DND-41 (cell line): ENCODE measurements at regions not wholly inside any gene's neighbourhood (a gene's known extent, or its start where the extent isn't known, plus 50 kb on each side); places are given as distances from the start of the nearest gene placed in this dataset.

ENCODE experiments used
- ATAC-seq: fragments of 200-7000 bp; cut with Tn5 transposase; 3 replicates; pipeline ENCODE4 v1.9.1; 2021; ENCODE audit warnings: low read depth; ENCODE audit not compliant: insufficient read depth
- DNase-seq: peaks from one replicate; pipeline ENCODE4 v3.0.0-alpha.2; 2020
- H2AFZ ChIP-seq: 2 replicates; pipeline ENCODE4 v1.6.0; 2012; ENCODE audit warnings: low read depth, low read length
- H3K27ac ChIP-seq: 2 replicates; pipeline ENCODE4 v1.5.1; 2012; ENCODE audit warnings: low read length, inconsistent platforms
- H3K27me3 ChIP-seq: fragments of 200-600 bp; sonication (generic); 2 replicates; pipeline ENCODE4 v1.6.0; 2012; ENCODE audit warnings: low read length, mild to moderate bottlenecking, inconsistent platforms; ENCODE audit not compliant: insufficient read depth, poor library complexity
- H3K36me3 ChIP-seq: 2 replicates; pipeline ENCODE4 v1.5.1; 2012; ENCODE audit warnings: low read length, inconsistent platforms; ENCODE audit not compliant: insufficient read depth
- H3K4me1 ChIP-seq: 2 replicates; pipeline ENCODE4 v1.5.1; 2012; ENCODE audit warnings: mild to moderate bottlenecking, low read length; ENCODE audit not compliant: insufficient read depth
- H3K4me2 ChIP-seq: 2 replicates; pipeline ENCODE4 v1.6.0; 2012; ENCODE audit warnings: mild to moderate bottlenecking, moderate library complexity, low read length, inconsistent platforms; ENCODE audit not compliant: insufficient read depth
- H3K4me3 ChIP-seq, 2 experiments: fragments of 200-600 bp in 1 of 2; shearing (Covaris generic) in 1 of 2; 2 replicates each; pipeline ENCODE4 v1.5.1; 2012 to 2016; ENCODE audit warnings: inconsistent platforms in 2 of 2, low read length in 2 of 2, mild to moderate bottlenecking in 2 of 2, low read depth in 1 of 2, moderate library complexity in 1 of 2
- H3K79me2 ChIP-seq: 2 replicates; pipeline ENCODE4 v1.6.0; 2012; ENCODE audit warnings: low read length, inconsistent platforms; ENCODE audit not compliant: insufficient read depth
- H3K9ac ChIP-seq: 2 replicates; pipeline ENCODE4 v1.6.0; 2012; ENCODE audit warnings: low read depth, mild to moderate bottlenecking, inconsistent platforms, low read length, moderate library complexity
- H3K9me3 ChIP-seq: 2 replicates; pipeline ENCODE4 v1.5.1; 2012; ENCODE audit warnings: low read length, moderate library complexity, mild to moderate bottlenecking, inconsistent platforms; ENCODE audit not compliant: insufficient read depth, severe bottlenecking
- H4K20me1 ChIP-seq: 2 replicates; pipeline ENCODE4 v1.6.0; 2012; ENCODE audit warnings: low read length; ENCODE audit not compliant: insufficient read depth
- CTCF ChIP-seq: IDR thresholded peaks from 2 replicates; pipeline ENCODE4 v1.5.1; 2012; ENCODE audit warnings: borderline replicate concordance, low read length, moderate library complexity, mild to moderate bottlenecking; ENCODE audit not compliant: poor library complexity, severe bottlenecking; ENCODE audit errors: extremely low read depth
- EZH2 ChIP-seq: IDR thresholded peaks from 3 replicates; pipeline ENCODE4 v1.6.1; 2012; ENCODE audit warnings: borderline replicate concordance, low read depth, mild to moderate bottlenecking, moderate library complexity, low read length, inconsistent platforms; ENCODE audit not compliant: severe bottlenecking

- H4K20me1 ChIP-seq = no peaks in the 10 kb centered on the region
- no peak for TF ChIP-seq EZH2
- no peak for TF ChIP-seq CTCF
- H3K4me2 ChIP-seq = no peak overlapping the region
- H3K79me2 ChIP-seq = no peaks in the 10 kb centered on the region
- ATAC-seq (no peak), DNase-seq (no peak)
- no peaks in the 10 kb centered on the region for H3K36me3 ChIP-seq
- H3K9me3 ChIP-seq = no peaks in the 10 kb centered on the region
- H3K9ac ChIP-seq = no peak overlapping the region
- no peaks in the 10 kb centered on the region for H3K4me1 ChIP-seq
- H3K4me3 ChIP-seq = no peak overlapping the region
- H3K27ac ChIP-seq = no peak overlapping the region
- H2AFZ ChIP-seq = no peak overlapping the region
- H3K27me3 ChIP-seq = no peaks in the 10 kb centered on the region
Measured at GRCh38 chr2:7205151-7205830, 288.1 kb downstream of the RNF144A start.

- Histone ChIP-seq H3K4me3 (no peak overlapping the region), H3K27me3 (no peaks in the 10 kb centered on the region), H3K9me3 (no peaks in the 10 kb centered on the region), H4K20me1 (no peaks in the 10 kb centered on the region), H3K9ac (no peak overlapping the region), H3K27ac (no peak overlapping the region), H3K4me2 (no peak overlapping the region), H3K79me2 (no peaks in the 10 kb centered on the region), H2AFZ (no peak overlapping the region), H3K36me3 (no peaks in the 10 kb centered on the region), H3K4me1 (no peaks in the 10 kb centered on the region)
- TF ChIP-seq CTCF = no peak
- TF ChIP-seq EZH2 = no peak
- ATAC-seq = no peak
- no peak for DNase-seq
Measured at GRCh38 chr2:7206111-7206810, 289.0 kb downstream of the RNF144A start.

- H3K36me3 ChIP-seq = no peaks in the 10 kb centered on the region
- no peaks in the 10 kb centered on the region for H4K20me1 ChIP-seq
- H3K27ac ChIP-seq = no peak overlapping the region
- ATAC-seq (no peak), DNase-seq (no peak)
- H3K79me2 ChIP-seq = no peaks in the 10 kb centered on the region
- no peak overlapping the region for H3K4me2 ChIP-seq
- no peaks in the 10 kb centered on the region for H3K4me1 ChIP-seq
- TF ChIP-seq EZH2 (no peak), CTCF (no peak)
- H3K9me3 ChIP-seq = no peaks in the 10 kb centered on the region
- no peaks in the 10 kb centered on the region for H3K27me3 ChIP-seq
- no peak overlapping the region for H2AFZ ChIP-seq
- no peak overlapping the region for H3K4me3 ChIP-seq
- no peak overlapping the region for H3K9ac ChIP-seq
Measured at GRCh38 chr2:7207631-7208030, 290.4 kb downstream of the RNF144A start.
